K562 (cell line): ENCODE measurements at regions not wholly inside any gene's neighbourhood (a gene's known extent, or its start where the extent isn't known, plus 50 kb on each side); places are given as distances from the start of the nearest gene placed in this dataset.

Source experiments
- ATAC-seq: fragments of 200-7000 bp; cut with Tn5 transposase; 3 replicates; pipeline ENCODE4 v1.9.1; 2020; ENCODE audit warnings: moderate library complexity
- BruUV-seq: library from RNA; stranded (reverse); fragments of 400-500 nt; replicated peaks from 2 replicates; lab custom pipeline; 2021; lab: Mats Ljungman, UMichigan
- CTCF ChIA-PET: fragments of 300-600 bp; formaldehyde crosslinking; extraction: SDS; loops from one replicate; lab custom pipeline; 2021; ENCODE audit warnings: low intra/inter-chr PET ratio; lab: Yijun Ruan, JAX
- POLR2A ChIA-PET: fragments of 300-600, 350-650 bp; sonication (Branson Sonifier 250); formaldehyde crosslinking; extraction: SDS; loops from one replicate; lab custom pipeline; 2021; ENCODE audit warnings: antibody characterized with exemption, inconsistent platforms; lab: Yijun Ruan, JAX
- DNase-seq, 4 experiments: peaks; one replicate each; pipeline versions ENCODE4 v3.0.0 to v3.0.0-alpha.2; 2011 to 2018; ENCODE audit warnings: low spot score in 3 of 4, mixed read lengths in 3 of 4; ENCODE audit errors: extremely low read depth in 1 of 4
- FAIRE-seq: peaks from 2 replicates; lab custom pipeline; 2011; peaks lifted over from hg19 to GRCh38; lab: Jason Lieb, UNC
- H2AFZ ChIP-seq: 2 replicates; pipeline ENCODE4 v1.6.0; 2011; ENCODE audit warnings: low read depth, low read length, control low read depth, inconsistent platforms
- H3K27ac ChIP-seq: fragments of 200-600 bp; 3 replicates; pipeline ENCODE4 v1.8.0; 2011; ENCODE audit warnings: low read depth, mild to moderate bottlenecking, control low read depth, inconsistent platforms, low read length, moderate library complexity, mixed read lengths; ENCODE audit errors: extremely low read depth
- H3K27me3 ChIP-seq, 2 experiments: fragments of 300-600 bp in 1 of 2; 2 replicates in 1 of 2; 3 replicates in 1 of 2; pipeline versions ENCODE4 v1.6.0 to v1.8.0; 2011; ENCODE audit warnings: inconsistent platforms in 2 of 2, low read length in 2 of 2, mild to moderate bottlenecking in 1 of 2, mixed read lengths in 1 of 2, moderate library complexity in 1 of 2; ENCODE audit not compliant: control insufficient read depth in 2 of 2, insufficient read depth in 2 of 2
- H3K36me3 ChIP-seq: fragments of 300-600 bp; 3 replicates; pipeline ENCODE4 v1.8.0; 2011; ENCODE audit warnings: mild to moderate bottlenecking, low read length, inconsistent platforms; ENCODE audit not compliant: control insufficient read depth, insufficient read depth
- H3K4me1 ChIP-seq, 2 experiments: fragments of 200-600 bp in 1 of 2; replicated peaks in 1 of 2; 2 replicates in 1 of 2; 3 replicates in 1 of 2; pipeline versions ENCODE4 v1.5.1 to v1.8.0; 2011; ENCODE audit warnings: inconsistent platforms in 2 of 2, low read length in 2 of 2, mild to moderate bottlenecking in 1 of 2, mixed read lengths in 1 of 2, moderate library complexity in 1 of 2; ENCODE audit not compliant: control insufficient read depth in 2 of 2, insufficient read depth in 2 of 2
- H3K4me2 ChIP-seq: 2 replicates; pipeline ENCODE4 v1.6.1; 2011; ENCODE audit warnings: low read length, control low read depth, inconsistent platforms, mixed read lengths; ENCODE audit not compliant: insufficient read depth
- H3K4me3 ChIP-seq: fragments of 200-600 bp; sonication (generic), shearing (Covaris generic); 2 replicates; pipeline ENCODE4 v1.5.1; 2016; ENCODE audit warnings: control low read depth, inconsistent platforms
- H3K79me2 ChIP-seq: fragments of 200-600 bp; 3 replicates; pipeline ENCODE4 v1.8.0; 2011; ENCODE audit warnings: low read length, inconsistent platforms; ENCODE audit not compliant: control insufficient read depth, insufficient read depth
- H3K9ac ChIP-seq, 2 experiments: 2 replicates each; pipeline versions ENCODE4 v1.6.0 to v1.6.1; 2011; ENCODE audit warnings: low read depth in 2 of 2, low read length in 2 of 2, control low read depth in 1 of 2, inconsistent platforms in 1 of 2, mild to moderate bottlenecking in 1 of 2, mixed read lengths in 1 of 2; ENCODE audit not compliant: insufficient read depth in 1 of 2
- H3K9me1 ChIP-seq: one replicate; pipeline ENCODE4 v1.6.0; 2011; ENCODE audit warnings: inconsistent platforms, mild to moderate bottlenecking, low read length, moderate library complexity; ENCODE audit not compliant: control insufficient read depth, insufficient read depth
- H3K9me3 ChIP-seq: replicated peaks from 2 replicates; pipeline ENCODE4 v1.5.1; 2011; ENCODE audit warnings: low read depth, low read length, inconsistent platforms; ENCODE audit not compliant: control insufficient read depth, insufficient read depth
- H4K20me1 ChIP-seq: replicated peaks from 2 replicates; pipeline ENCODE4 v1.6.1; 2011; ENCODE audit warnings: low read length, inconsistent platforms, mixed read lengths; ENCODE audit not compliant: control insufficient read depth, insufficient read depth
- ESRRA ChIP-seq: fragments of 450-650 bp; IDR thresholded peaks from 2 replicates; pipeline ENCODE4 v1.6.1; 2014; ENCODE audit warnings: low read depth, mild to moderate bottlenecking, moderate library complexity, borderline replicate concordance
- KAT7 ChIP-seq: sonication (generic); formaldehyde crosslinking; IDR thresholded peaks from 2 replicates; pipeline ENCODE4 v1.8.0; 2022; ENCODE audit warnings: missing genetic modification reagents, mild to moderate bottlenecking, borderline replicate concordance
- NCOA2 ChIP-seq, 2 experiments: fragments of 450-650 bp; IDR thresholded peaks; 2 replicates each; pipeline ENCODE4 v1.6.1; 2018; ENCODE audit warnings: mild to moderate bottlenecking in 2 of 2, moderate library complexity in 1 of 2; ENCODE audit not compliant: partially characterized antibody in 2 of 2
- POLR2H ChIP-seq: IDR thresholded peaks from 2 replicates; pipeline ENCODE4 v1.6.1; 2016; ENCODE audit warnings: missing genetic modification characterization, low read depth, mild to moderate bottlenecking, control low read depth, missing compliant biosample characterization, moderate library complexity
- SAFB2 ChIP-seq: fragments of 200-400 bp; formaldehyde crosslinking; IDR thresholded peaks from 2 replicates; pipeline ENCODE4 v1.6.1; 2018; ENCODE audit warnings: borderline replicate concordance, low read length, low read depth, moderate library complexity; ENCODE audit not compliant: severe bottlenecking
- SIN3B ChIP-seq: fragments of 450-650 bp; IDR thresholded peaks from 2 replicates; pipeline ENCODE4 v1.6.1; 2017; ENCODE audit warnings: low read depth, mild to moderate bottlenecking, moderate library complexity
- SREBF1 ChIP-seq: fragments of 150-350 bp; IDR thresholded peaks from 2 replicates; pipeline ENCODE4 v1.6.1; 2014; ENCODE audit warnings: antibody characterized with exemption, low read depth, low read length, borderline replicate concordance
- TCF7L2 ChIP-seq: fragments of 150-350 bp; IDR thresholded peaks from 2 replicates; pipeline ENCODE4 v1.6.1; 2016; ENCODE audit warnings: low read depth, mild to moderate bottlenecking, low read length, moderate library complexity
- ZBTB17 ChIP-seq: fragments of 450-650 bp; formaldehyde crosslinking; IDR thresholded peaks from 2 replicates; pipeline ENCODE4 v1.4.0; 2020; ENCODE audit warnings: mild to moderate bottlenecking
- WGBS: fragments of 100-300 bp; shearing (Covaris generic); methylation state at CpG from one replicate; pipeline ENCODE4 v1.1.6; 2016; ENCODE audit warnings: low coverage, mixed read lengths; ENCODE audit not compliant: insufficient coverage; ENCODE audit errors: missing lambda C conversion rate; 5-methylcytosine and 5-hydroxymethylcytosine counted together
- in situ Hi-C: fragments of 300-500 bp; cut with MboI; formaldehyde crosslinking; loops from 4 replicates; pipeline ENCODE4 v1.15.0; 2018; ENCODE audit warnings: inconsistent platforms, mixed read lengths
- intact Hi-C: fragments of 100-400 bp; cut with micrococcal nuclease; formaldehyde crosslinking; loops from 2 replicates; pipeline ENCODE4 v1.14.2; 2022
- TF ChIP-seq, protein P1 (sequence below): fragments of 450-650 bp; IDR thresholded peaks from 2 replicates; pipeline ENCODE4 v1.6.1; 2018; ENCODE audit warnings: mild to moderate bottlenecking, low read depth; ENCODE audit not compliant: partially characterized antibody
- TF ChIP-seq, protein P2 (sequence below), 2 experiments: fragments of 450-650 bp in 1 of 2; sonication (generic) in 1 of 2; formaldehyde crosslinking in 1 of 2; IDR thresholded peaks in 1 of 2; conservative IDR thresholded peaks in 1 of 2; 2 replicates each; pipeline versions ENCODE4 v1.6.1 to v1.8.1; 2016 to 2023; ENCODE audit warnings: mild to moderate bottlenecking in 2 of 2, moderate library complexity in 2 of 2, inconsistent platforms in 1 of 2, missing genetic modification reagents in 1 of 2

DNA sequence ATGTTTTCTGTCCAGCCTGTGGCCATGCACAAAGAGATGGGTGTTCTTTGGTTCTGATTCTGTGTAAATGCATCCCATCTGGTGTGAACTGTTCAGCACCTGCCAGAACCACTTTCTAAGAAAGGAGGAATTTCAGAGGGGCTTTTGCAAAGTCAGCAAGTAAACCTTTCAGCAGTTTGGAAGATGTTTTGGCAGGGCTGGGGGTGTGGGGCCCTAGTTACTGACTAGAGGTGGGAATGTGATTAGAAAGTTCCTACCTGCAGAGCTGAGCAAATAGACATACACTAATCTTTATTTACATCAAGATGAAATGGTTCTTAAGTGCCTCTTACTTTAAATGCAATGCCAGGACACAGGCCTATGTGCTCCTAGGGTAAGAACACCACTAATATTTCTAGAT is 378.1 kb upstream of the USP24 start (continued):
- TF ChIP-seq, protein P1, sequence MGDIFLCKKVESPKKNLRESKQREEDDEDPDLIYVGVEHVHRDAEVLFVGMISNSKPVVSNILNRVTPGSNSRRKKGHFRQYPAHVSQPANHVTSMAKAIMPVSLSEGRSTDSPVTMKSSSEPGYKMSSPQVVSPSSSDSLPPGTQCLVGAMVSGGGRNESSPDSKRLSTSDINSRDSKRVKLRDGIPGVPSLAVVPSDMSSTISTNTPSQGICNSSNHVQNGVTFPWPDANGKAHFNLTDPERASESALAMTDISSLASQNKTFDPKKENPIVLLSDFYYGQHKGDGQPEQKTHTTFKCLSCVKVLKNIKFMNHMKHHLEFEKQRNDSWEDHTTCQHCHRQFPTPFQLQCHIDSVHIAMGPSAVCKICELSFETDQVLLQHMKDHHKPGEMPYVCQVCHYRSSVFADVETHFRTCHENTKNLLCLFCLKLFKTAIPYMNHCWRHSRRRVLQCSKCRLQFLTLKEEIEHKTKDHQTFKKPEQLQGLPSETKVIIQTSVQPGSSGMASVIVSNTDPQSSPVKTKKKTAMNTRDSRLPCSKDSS, result no peak
- TF ChIP-seq SREBF1 (no peak), ESRRA (no peak), KAT7 (no peak), ZBTB17 (no peak), TCF7L2 (no peak)
- TF ChIP-seq, all 486 proteins: peak for 0

DNA sequence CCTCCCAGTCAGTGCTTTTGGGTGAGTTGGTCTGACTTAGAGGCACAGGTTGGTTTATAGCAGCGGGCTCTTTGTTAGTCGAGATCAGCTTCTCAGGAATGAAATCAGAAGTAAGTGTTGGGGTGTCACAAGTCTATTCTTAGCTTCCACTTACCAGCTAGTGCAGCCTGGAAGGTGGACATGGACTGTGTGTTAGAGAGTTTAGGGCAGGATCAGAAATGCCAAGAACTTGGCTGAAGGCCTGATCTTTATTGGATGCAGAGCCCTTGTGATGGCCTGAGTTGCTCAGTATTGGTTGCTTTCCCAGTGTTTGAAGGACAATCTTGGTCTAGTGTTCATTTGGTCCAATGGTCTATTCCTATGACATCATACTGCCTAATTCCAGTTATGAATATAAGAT is 377.0 kb upstream of the USP24 start:
- intact Hi-C loops, result no loop called here
- H3K27me3 ChIP-seq, result no peaks in the 10 kb centered on the region
- no peak overlapping the region for H3K4me3 ChIP-seq
- ChIA-PET POLR2A (no interaction called here), CTCF (no interaction called here)
- TF ChIP-seq NCOA2 (IDR thresholded peaks at IDR 0.05; ENCODE audit: partially characterized antibody in 2 of 2) (no peak), POLR2H (tag) (no peak), SAFB2 (no peak), SIN3B (no peak)
- TF ChIP-seq, protein P2, sequence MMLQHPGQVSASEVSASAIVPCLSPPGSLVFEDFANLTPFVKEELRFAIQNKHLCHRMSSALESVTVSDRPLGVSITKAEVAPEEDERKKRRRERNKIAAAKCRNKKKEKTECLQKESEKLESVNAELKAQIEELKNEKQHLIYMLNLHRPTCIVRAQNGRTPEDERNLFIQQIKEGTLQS (IDR thresholded peaks at IDR 0.05), result no peak
- TF ChIP-seq, protein P2 (CRISPR knock-in tag; conservative IDR thresholded peaks at IDR 0.05), result no peak
- ATAC-seq (no peak), FAIRE-seq (no peak), DNase-seq (no peak)
- H3K9ac ChIP-seq, result no peak overlapping the region
- no TSS peak for BruUV-seq
- H3K4me2 ChIP-seq, result no peak overlapping the region
- in situ Hi-C loops, result no loop called here
- H3K36me3 ChIP-seq, result no peaks in the 10 kb centered on the region
- no peaks in the 10 kb centered on the region for H3K4me1 ChIP-seq
- 0% methylated on average over 2 of the region's 2 CpGs for WGBS
- no peak overlapping the region for H2AFZ ChIP-seq
- H3K79me2 ChIP-seq, result no peaks in the 10 kb centered on the region
- no peaks in the 10 kb centered on the region for H4K20me1 ChIP-seq
- H3K27ac ChIP-seq, result no peak overlapping the region
- no peaks in the 10 kb centered on the region for H3K9me3 ChIP-seq
- no peaks in the 10 kb centered on the region for H3K9me1 ChIP-seq
